ENCODE measurements at regions not wholly inside any gene's neighbourhood (a gene's known extent, or its start where the extent isn't known, plus 50 kb on each side); places are given as distances from the start of the nearest gene placed in this dataset.

DNA sequence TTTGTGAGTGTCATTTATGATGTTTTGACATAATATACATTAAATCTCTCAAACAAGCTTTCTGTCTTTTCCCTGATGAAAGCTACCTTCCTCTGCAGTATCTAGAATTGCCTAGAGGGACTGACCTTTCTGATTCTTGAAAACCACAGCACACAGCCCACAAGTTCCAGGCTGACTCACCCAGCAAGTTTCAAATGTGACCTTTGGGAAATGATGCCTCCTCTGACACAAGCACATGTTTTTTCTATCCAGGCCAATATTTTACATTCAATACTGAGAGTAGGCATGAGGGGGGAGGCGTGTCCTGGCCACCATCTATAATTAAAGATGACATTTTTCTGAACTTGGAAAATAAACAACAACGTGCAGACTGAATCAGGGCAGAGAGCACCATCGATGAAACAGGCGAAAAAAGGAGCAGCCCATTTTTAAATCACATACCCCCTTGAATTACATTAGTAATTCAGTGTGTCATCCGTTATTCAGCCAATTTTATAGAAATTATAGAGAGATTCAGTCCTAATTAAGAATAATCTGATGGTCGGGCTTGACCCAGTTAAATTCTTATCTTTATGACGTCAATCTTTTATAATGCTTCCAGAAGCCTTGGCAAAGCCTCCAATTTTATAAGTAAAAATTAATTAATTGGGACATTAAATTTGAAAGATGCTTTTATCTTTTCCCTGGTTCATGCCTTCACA is 292.6 kb upstream of the CDH11 start:
- H3K4me3 Mint-ChIP-seq, result peak overlapping the region; percentile 60
- H3K9me3 Mint-ChIP-seq, result peaks cover 7% of the 10 kb centered on the region
- H3K36me3 Mint-ChIP-seq (ENCODE audit: low read depth), result peaks cover 17% of the 10 kb centered on the region
- H3K27ac Mint-ChIP-seq, result peak overlapping the region; percentile 76
- peak; percentile 22; the same call in 1 of the 2 replicates for TF ChIP-seq CTCF (IDR thresholded peaks at IDR 0.05)
- peaks cover 85% of the 10 kb centered on the region for H3K4me1 Mint-ChIP-seq (ENCODE audit: low read depth)
- H3K27me3 Mint-ChIP-seq (ENCODE audit: insufficient read depth), result no peaks in the 10 kb centered on the region; the same call in 1 of the 2 replicates
- DNase-seq, result peak; percentile 89

DNA sequence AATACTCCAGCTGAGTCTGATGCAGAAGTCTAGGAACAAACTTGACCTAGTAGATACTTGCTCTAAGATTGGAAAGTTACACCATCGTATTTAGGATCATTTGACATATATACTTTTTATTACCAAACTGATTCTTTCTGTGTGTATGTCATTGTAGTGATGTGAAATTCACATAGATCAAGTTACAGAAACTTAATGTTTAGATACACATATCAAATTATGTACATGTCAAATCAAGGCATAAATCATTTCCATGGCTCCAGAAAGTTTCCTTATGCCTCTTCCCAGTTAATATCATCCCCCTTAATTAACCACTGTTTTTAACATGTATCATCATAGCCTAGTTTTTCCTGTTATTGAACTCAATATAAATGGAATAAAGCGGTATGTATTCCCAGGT is 292.0 kb upstream of the CDH11 start:
- peaks cover 12% of the 10 kb centered on the region for H3K36me3 Mint-ChIP-seq (ENCODE audit: low read depth)
- TF ChIP-seq CTCF (IDR thresholded peaks at IDR 0.05), result no peak
- peak overlapping the region; percentile 60 for H3K4me3 Mint-ChIP-seq
- H3K27me3 Mint-ChIP-seq (ENCODE audit: insufficient read depth), result no peaks in the 10 kb centered on the region; the same call in 1 of the 2 replicates
- peak overlapping the region; percentile 76 for H3K27ac Mint-ChIP-seq
- peaks cover under 1% of the 10 kb centered on the region; the same call in 1 of the 2 replicates for H3K9me3 Mint-ChIP-seq
- H3K4me1 Mint-ChIP-seq (ENCODE audit: low read depth), result peaks cover 90% of the 10 kb centered on the region
- DNase-seq, result no peak

- no peak for TF ChIP-seq CTCF (IDR thresholded peaks at IDR 0.05)
- peaks cover 64% of the 10 kb centered on the region for H3K4me1 Mint-ChIP-seq (ENCODE audit: low read depth)
- H3K27ac Mint-ChIP-seq, result no peak overlapping the region
- no peak for DNase-seq
- H3K4me3 Mint-ChIP-seq, result no peak overlapping the region
- H3K27me3 Mint-ChIP-seq (ENCODE audit: insufficient read depth), result no peaks in the 10 kb centered on the region; the same call in 1 of the 2 replicates
- no peaks in the 10 kb centered on the region for H3K9me3 Mint-ChIP-seq
- peaks cover 6% of the 10 kb centered on the region; the same call in 1 of the 2 replicates for H3K36me3 Mint-ChIP-seq (ENCODE audit: low read depth)
Measured at GRCh38 chr16:65410801-65411200, 288.9 kb upstream of the CDH11 start.

GRCh38 chr16:65409510-65409909 is 287.6 kb upstream of the CDH11 start:
- no peak for TF ChIP-seq CTCF (IDR thresholded peaks at IDR 0.05)
- Mint-ChIP-seq H3K27ac (no peak overlapping the region), H3K4me1 (ENCODE audit: low read depth) (peaks cover 51% of the 10 kb centered on the region), H3K4me3 (no peak overlapping the region), H3K27me3 (ENCODE audit: insufficient read depth) (no peaks in the 10 kb centered on the region; the same call in 1 of the 2 replicates), H3K9me3 (no peaks in the 10 kb centered on the region), H3K36me3 (ENCODE audit: low read depth) (peaks cover 6% of the 10 kb centered on the region; the same call in 1 of the 2 replicates)
- DNase-seq, result peak; percentile 21

DNA sequence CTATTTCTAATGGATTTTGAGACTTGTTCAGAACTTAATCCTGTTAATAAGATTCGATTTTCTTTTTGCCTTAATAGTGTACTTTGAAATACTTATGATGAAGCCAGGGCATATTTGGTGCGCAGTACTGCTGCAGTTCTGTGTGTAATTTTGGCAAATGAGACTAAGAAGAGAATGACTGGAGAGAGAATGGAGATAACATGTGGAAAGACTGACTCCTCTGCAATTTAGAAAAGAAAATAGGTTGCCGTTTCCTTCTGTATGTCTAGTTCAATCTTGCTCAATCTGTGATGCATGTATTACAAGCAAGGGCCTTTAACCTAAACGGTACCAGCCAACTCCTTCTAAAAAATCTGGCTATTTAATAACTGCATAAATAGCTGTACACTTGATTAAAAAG is 285.1 kb upstream of the CDH11 start:
- Mint-ChIP-seq H3K4me3 (no peak overlapping the region), H3K4me1 (ENCODE audit: low read depth) (peaks cover 29% of the 10 kb centered on the region), H3K36me3 (ENCODE audit: low read depth) (no peaks in the 10 kb centered on the region; the same call in 1 of the 2 replicates), H3K27ac (no peak overlapping the region), H3K27me3 (ENCODE audit: insufficient read depth) (peaks cover 2% of the 10 kb centered on the region), H3K9me3 (no peaks in the 10 kb centered on the region)
- DNase-seq, result no peak
- no peak for TF ChIP-seq CTCF (IDR thresholded peaks at IDR 0.05)
